OCI-LY3 (cell line): ENCODE measurements at regions not wholly inside any gene's neighbourhood (a gene's known extent, or its start where the extent isn't known, plus 50 kb on each side); places are given as distances from the start of the nearest gene placed in this dataset.

ENCODE experiments used
- CTCF ChIP-seq: fragments of 200-600, 300-600 bp; sonication (generic); IDR thresholded peaks from 2 replicates; pipeline ENCODE4 v1.5.1; 2014; ENCODE audit warnings: antibody characterized with exemption, low read length, low read depth
- EZH2phosphoT487 ChIP-seq: fragments of 200-600 bp; shearing (Covaris generic); IDR thresholded peaks from 2 replicates; pipeline ENCODE4 v1.6.1; 2018; ENCODE audit warnings: antibody characterized with exemption, mixed run types, low read depth

- no peak for TF ChIP-seq CTCF
- TF ChIP-seq EZH2phosphoT487: no peak
These were observed 264.0 kb upstream of the GRIP1 start for GRCh38 chr12:66942741-66943465.
